DMS153 treated with DMSO at 0.1 percent for 48 hours (cell line): ENCODE measurements at regions not wholly inside any gene's neighbourhood (a gene's known extent, or its start where the extent isn't known, plus 50 kb on each side); places are given as distances from the start of the nearest gene placed in this dataset.
A peak's percentile ranks its signal among the peaks of the same experiment; 100 is the strongest.
"Not testable (repeated sequence)": the region's sequence is repeated elsewhere in the genome, so short reads cannot be mapped to it uniquely, and the experiment has no call there.

Experiments used
- DNase-seq: peaks from one replicate; lab custom pipeline; 2025; ENCODE audit not compliant: unreplicated experiment; lab: John Stamatoyannopoulos, UW

GRCh38 chr10:45518741-45519140, 144.7 kb downstream of the ALOX5 start:
- no peak for DNase-seq

- no peak for DNase-seq
Observed at GRCh38 chr10:45515630-45516029, 141.6 kb downstream of the ALOX5 start.

GRCh38 chr10:45514291-45515270, 140.6 kb downstream of the ALOX5 start:
- peak; percentile 59 for DNase-seq

GRCh38 chr10:45513551-45513950, 139.5 kb downstream of the ALOX5 start:
- no peak for DNase-seq

- not testable (repeated sequence) for DNase-seq
Observed at GRCh38 chr10:45511926-45512325, 137.9 kb downstream of the ALOX5 start.

GRCh38 chr10:45509491-45509890, 135.5 kb downstream of the ALOX5 start:
- no peak for DNase-seq

GRCh38 chr10:45505311-45505710, 131.3 kb downstream of the ALOX5 start:
- no peak for DNase-seq

- DNase-seq: no peak
Observed at GRCh38 chr10:45502458-45502857, 128.4 kb downstream of the ALOX5 start.

- DNase-seq: no peak
Observed at GRCh38 chr10:45501791-45502190, 127.8 kb downstream of the ALOX5 start.

- DNase-seq: no peak
Observed at GRCh38 chr10:45500798-45501197, 126.8 kb downstream of the ALOX5 start.

GRCh38 chr10:45500304-45500703, 126.3 kb downstream of the ALOX5 start:
- DNase-seq: no peak

GRCh38 chr10:45495438-45496152, 121.6 kb downstream of the ALOX5 start:
- no peak for DNase-seq
